Activated CD8-positive, alpha-beta T cell treated with anti-CD3 and anti-CD28 coated beads for 36 hours (primary cell): ENCODE measurements at regions not wholly inside any gene's neighbourhood (a gene's known extent, or its start where the extent isn't known, plus 50 kb on each side); places are given as distances from the start of the nearest gene placed in this dataset.
"Not testable (repeated sequence)": the region's sequence is repeated elsewhere in the genome, so short reads cannot be mapped to it uniquely, and the experiment has no call there.

Experiments used
- ATAC-seq: fragments of 200-7000 bp; cut with Tn5 transposase; one replicate; pipeline ENCODE4 v1.10.0; 2021; ENCODE audit warnings: mild to moderate bottlenecking, moderate library complexity
- CTCF ChIA-PET: fragments of 350-600 bp; sonication (Branson Sonifier 250); formaldehyde crosslinking; loops from one replicate; lab custom pipeline; 2021; ENCODE audit warnings: antibody characterized with exemption; lab: Charles Lee
- POLR2A ChIA-PET: fragments of 350-600 bp; sonication (Branson Sonifier 250); formaldehyde crosslinking; loops from one replicate; lab custom pipeline; 2021; ENCODE audit warnings: antibody characterized with exemption; lab: Charles Lee
- DNase-seq: peaks from one replicate; pipeline ENCODE4 v3.0.0-alpha.2; 2020
- H3K27ac Mint-ChIP-seq: one replicate; pipeline ENCODE4 v1.8.0; 2021; ENCODE audit warnings: mild to moderate bottlenecking, mixed read lengths
- H3K27me3 Mint-ChIP-seq: one replicate; pipeline ENCODE4 v1.8.0; 2021; ENCODE audit warnings: mixed read lengths
- H3K36me3 Mint-ChIP-seq: one replicate; pipeline ENCODE4 v1.8.0; 2021; ENCODE audit warnings: low read depth, mixed read lengths
- H3K4me1 Mint-ChIP-seq: one replicate; pipeline ENCODE4 v1.8.0; 2021; ENCODE audit warnings: low read depth, mixed read lengths
- H3K4me3 Mint-ChIP-seq: one replicate; pipeline ENCODE4 v1.8.0; 2021; ENCODE audit warnings: mild to moderate bottlenecking, moderate library complexity, mixed read lengths
- H3K9me3 Mint-ChIP-seq: one replicate; pipeline ENCODE4 v1.8.0; 2021; ENCODE audit warnings: mixed read lengths
- intact Hi-C: fragments of 100-400 bp; cut with micrococcal nuclease; formaldehyde crosslinking; loops from one replicate; pipeline ENCODE4 v1.10.0; 2022
- TF ChIP-seq, protein P1 (sequence below): fragments of 200-600 bp; IDR thresholded peaks from one replicate; pipeline ENCODE4 v1.8.0; 2022; ENCODE audit warnings: antibody characterized with exemption, mild to moderate bottlenecking

DNA sequence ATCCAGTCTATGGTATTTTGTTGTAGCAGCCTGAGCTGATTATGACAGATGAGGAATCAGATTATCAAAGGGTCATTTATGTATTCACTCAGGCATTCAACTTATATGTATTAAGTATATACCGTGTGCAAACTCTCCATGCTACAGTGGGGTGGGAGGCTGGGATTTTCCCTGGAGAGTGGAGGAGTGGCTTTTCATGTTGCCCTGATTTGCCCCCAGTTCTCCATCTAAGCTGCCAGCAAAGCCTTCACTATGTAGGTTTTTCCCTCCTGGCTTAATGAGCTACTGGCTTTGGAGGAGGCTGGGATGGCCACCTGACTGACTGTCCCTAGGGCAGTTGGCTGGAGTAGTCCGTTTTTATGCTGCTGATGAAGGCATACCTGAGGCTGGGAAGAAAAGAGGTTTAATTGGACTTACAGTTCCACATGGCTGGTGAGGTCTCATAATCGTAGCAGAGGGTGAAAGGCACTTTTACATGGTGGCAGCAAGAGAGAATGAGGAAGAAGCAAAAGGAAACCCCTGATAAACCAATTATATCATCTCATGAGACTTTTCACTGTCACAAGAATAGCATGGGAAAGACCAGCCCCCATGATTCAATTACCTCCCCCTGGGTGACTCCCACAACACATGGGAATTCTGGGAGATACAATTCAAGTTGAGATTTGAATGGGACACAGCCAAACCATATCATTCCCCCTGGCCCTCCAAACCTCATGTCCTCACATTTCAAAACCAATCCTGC, 253.9 kb downstream of the RPLP1 start:
- intact Hi-C loops = no loop called here

DNA sequence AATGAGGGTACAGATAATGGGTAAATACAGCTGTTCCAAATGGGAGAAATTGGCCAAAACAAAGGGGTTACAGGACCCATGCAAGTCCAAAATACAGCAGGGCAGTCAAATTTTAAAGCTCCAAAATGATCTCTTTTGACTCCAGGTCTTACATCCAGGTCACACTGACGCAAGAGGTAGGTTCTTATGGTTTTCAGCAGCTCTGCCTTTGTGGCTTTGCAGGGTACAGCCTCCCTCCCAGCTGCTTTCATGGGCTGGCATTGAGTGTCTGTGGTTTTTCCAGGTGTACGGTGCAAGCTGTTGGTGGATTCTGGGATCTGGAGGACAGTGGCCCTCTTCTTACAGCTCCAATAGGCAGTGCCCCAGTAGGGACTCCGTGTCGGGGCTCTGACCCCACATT, 254.6 kb downstream of the RPLP1 start:
- H3K27ac Mint-ChIP-seq, H3K27me3 Mint-ChIP-seq, H3K36me3 Mint-ChIP-seq, intact Hi-C loops, ATAC-seq, H3K4me3 Mint-ChIP-seq, CTCF ChIA-PET, DNase-seq, H3K4me1 Mint-ChIP-seq, POLR2A ChIA-PET: not testable (repeated sequence)
- peaks cover 20% of the 10 kb centered on the region for H3K9me3 Mint-ChIP-seq

More for the DNA sequence above, 253.9 kb downstream of the RPLP1 start:
- no peaks in the 10 kb centered on the region for H3K27me3 Mint-ChIP-seq
- no peak overlapping the region for H3K4me3 Mint-ChIP-seq
- DNase-seq = no peak
- TF ChIP-seq, protein P1, sequence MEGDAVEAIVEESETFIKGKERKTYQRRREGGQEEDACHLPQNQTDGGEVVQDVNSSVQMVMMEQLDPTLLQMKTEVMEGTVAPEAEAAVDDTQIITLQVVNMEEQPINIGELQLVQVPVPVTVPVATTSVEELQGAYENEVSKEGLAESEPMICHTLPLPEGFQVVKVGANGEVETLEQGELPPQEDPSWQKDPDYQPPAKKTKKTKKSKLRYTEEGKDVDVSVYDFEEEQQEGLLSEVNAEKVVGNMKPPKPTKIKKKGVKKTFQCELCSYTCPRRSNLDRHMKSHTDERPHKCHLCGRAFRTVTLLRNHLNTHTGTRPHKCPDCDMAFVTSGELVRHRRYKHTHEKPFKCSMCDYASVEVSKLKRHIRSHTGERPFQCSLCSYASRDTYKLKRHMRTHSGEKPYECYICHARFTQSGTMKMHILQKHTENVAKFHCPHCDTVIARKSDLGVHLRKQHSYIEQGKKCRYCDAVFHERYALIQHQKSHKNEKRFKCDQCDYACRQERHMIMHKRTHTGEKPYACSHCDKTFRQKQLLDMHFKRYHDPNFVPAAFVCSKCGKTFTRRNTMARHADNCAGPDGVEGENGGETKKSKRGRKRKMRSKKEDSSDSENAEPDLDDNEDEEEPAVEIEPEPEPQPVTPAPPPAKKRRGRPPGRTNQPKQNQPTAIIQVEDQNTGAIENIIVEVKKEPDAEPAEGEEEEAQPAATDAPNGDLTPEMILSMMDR = no peak
- H3K27ac Mint-ChIP-seq = no peak overlapping the region
- H3K9me3 Mint-ChIP-seq = peaks cover 20% of the 10 kb centered on the region
- peaks cover 7% of the 10 kb centered on the region for H3K36me3 Mint-ChIP-seq
- CTCF ChIA-PET = no interaction called here
- peaks cover 3% of the 10 kb centered on the region for H3K4me1 Mint-ChIP-seq
- POLR2A ChIA-PET = no interaction called here
- ATAC-seq = no peak

DNA sequence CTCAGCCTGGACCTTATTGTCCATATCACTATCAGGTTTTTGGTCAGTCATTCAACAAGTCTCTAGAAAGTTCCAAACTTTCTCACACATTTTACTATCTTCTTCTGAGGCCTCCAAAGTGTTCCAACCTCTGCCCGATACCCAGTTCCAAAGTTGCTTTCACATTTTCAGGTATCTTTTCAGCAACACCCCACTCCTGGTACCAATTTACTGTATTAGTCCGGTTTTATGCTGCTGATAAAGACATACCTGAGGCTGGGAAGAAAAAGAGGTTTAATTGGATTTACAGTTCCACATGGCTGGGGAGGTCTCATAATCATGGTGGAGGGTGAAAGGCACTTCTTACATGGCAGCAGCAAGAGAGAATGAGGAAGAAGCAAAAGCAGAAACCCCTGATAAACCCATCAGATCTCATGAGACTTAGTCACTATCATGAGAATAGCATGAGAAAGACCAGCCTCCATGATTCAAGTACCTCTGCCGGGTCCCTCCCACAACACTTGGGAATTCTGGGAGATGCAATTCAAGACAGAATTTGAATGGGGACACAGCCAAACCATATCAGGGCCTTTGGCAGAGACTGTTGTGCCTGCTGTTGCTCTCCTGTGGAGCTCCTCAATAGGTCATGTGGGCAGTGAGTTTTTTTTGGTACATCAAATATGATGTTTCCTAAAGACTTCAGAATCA, 256.0 kb downstream of the RPLP1 start:
- H3K27ac Mint-ChIP-seq, POLR2A ChIA-PET, H3K4me3 Mint-ChIP-seq, intact Hi-C loops, H3K36me3 Mint-ChIP-seq, DNase-seq, ATAC-seq, H3K27me3 Mint-ChIP-seq: not testable (repeated sequence)
- Mint-ChIP-seq H3K9me3 (peaks cover 20% of the 10 kb centered on the region), H3K4me1 (peaks cover 18% of the 10 kb centered on the region)
- CTCF ChIA-PET = interaction anchor here (2.1 kb wide), 1 partner anchor 29 kb away, joined by 6 read pairs; no protein-coding TSS in a partner anchor

DNA sequence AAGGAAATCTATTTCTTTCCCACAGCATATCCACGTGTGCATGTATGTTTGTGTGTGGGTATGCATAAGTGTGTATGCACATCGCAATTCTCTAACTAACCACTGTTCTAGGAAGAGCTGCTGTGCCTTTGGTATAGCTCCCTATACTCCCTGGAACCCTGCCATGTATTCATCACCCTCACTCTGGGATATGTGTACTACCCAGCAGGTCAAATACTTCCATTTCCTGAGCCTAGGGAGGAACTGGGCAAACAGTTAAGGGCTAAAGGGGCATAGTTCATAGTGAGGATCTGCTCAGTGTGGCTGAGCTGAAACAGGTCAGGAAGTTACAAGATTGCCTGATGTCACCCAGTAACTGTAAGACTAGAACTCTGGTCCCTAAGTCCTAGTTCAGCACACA, 260.4 kb downstream of the RPLP1 start:
- no peak overlapping the region for H3K4me3 Mint-ChIP-seq
- no peaks in the 10 kb centered on the region for H3K27me3 Mint-ChIP-seq
- intact Hi-C loops = loop anchor here (5.0 kb wide), 1 partner anchor 36 kb away; no protein-coding TSS in a partner anchor
- ATAC-seq (no peak), DNase-seq (no peak)
- H3K36me3 Mint-ChIP-seq = peaks cover 6% of the 10 kb centered on the region
- CTCF ChIA-PET = no interaction called here
- TF ChIP-seq, protein P1 = no peak
- peak overlapping the region; percentile 83 for H3K27ac Mint-ChIP-seq
- peaks cover 53% of the 10 kb centered on the region for H3K4me1 Mint-ChIP-seq
- POLR2A ChIA-PET = interaction anchor here (1.1 kb wide), 1 partner anchor 44 kb away, joined by 4 read pairs; no protein-coding TSS in a partner anchor
- peaks cover 14% of the 10 kb centered on the region for H3K9me3 Mint-ChIP-seq

DNA sequence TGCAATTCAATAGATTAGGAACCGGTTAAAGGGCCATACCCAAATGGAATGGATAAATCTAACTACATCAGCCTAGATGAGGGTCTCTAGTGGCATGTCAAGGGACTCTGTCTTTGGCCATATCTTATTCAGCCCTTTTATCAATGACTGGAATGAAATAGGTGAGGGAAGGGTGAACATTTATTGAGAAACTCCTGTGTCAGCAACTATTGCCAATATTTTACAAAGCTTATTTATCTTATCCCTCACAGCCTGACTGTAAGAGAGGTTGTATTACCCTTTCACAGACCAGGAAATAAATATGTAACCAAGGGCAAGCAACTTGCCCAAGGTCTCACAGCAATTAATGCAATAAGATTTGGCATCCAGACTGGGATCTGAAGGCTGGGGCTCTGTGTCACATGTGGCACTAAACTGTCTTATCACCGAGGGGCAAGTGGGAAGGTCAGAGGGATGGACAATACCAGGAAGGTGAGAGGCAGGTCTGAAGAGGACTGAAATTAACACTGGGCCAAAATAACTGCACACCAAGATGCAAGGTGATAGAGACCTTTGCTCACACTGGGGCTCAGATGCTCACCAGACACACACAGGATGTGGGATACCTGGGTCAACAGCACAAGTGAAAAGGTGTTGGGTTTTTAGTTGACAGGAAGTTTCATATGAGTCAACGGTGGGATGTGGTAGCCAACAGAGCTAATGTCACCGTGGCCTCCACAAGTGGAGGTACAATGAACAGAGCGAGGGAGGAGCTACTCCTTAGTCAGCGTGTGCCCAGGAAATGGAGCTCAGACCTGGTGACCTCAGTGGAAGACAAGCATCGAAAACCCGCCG, 261.3 kb downstream of the RPLP1 start:
- H3K4me1 Mint-ChIP-seq = peaks cover 61% of the 10 kb centered on the region
- H3K27me3 Mint-ChIP-seq = no peaks in the 10 kb centered on the region

More for the DNA sequence above, 261.3 kb downstream of the RPLP1 start:
- H3K27ac Mint-ChIP-seq = peak overlapping the region; percentile 83
- DNase-seq (peak; percentile 91), ATAC-seq (peak; percentile 93)
- ChIA-PET POLR2A (interaction anchor here (1.1 to 2.3 kb wide), 3 partner anchors 10 to 42 kb away, joined by 4 to 13 read pairs (median 6); no protein-coding TSS in a partner anchor), CTCF (interaction anchor here (1.0 to 1.7 kb wide), 5 partner anchors 43 to 774 kb away, joined by 3 to 4 read pairs (median 3); no protein-coding TSS in a partner anchor)
- intact Hi-C loops = loop anchor here (2.0 to 5.0 kb wide), 2 partner anchors 37 to 47 kb away; no protein-coding TSS in a partner anchor
- no peak overlapping the region for H3K4me3 Mint-ChIP-seq
- H3K9me3 Mint-ChIP-seq = peaks cover 6% of the 10 kb centered on the region
- TF ChIP-seq, protein P1 = no peak
- no peaks in the 10 kb centered on the region for H3K36me3 Mint-ChIP-seq
